SK-N-MC (cell line): ENCODE measurements at regions not wholly inside any gene's neighbourhood (a gene's known extent, or its start where the extent isn't known, plus 50 kb on each side); places are given as distances from the start of the nearest gene placed in this dataset.

Experiments
- EZH2 ChIP-seq: fragments of 200-600 bp; sonication (generic); IDR thresholded peaks from one replicate; pipeline ENCODE4 v1.6.1; 2017; ENCODE audit warnings: antibody characterized with exemption
- FOXP2 ChIP-seq: optimal IDR thresholded peaks from 2 replicates; pipeline ENCODE3; 2011; ENCODE audit warnings: mild to moderate bottlenecking, moderate library complexity; ENCODE audit not compliant: insufficient read depth; ENCODE audit errors: extremely low read length, control extremely low read depth
- POLR2AphosphoS5 ChIP-seq: IDR thresholded peaks from 2 replicates; pipeline ENCODE4 v1.6.1; 2012; ENCODE audit warnings: mild to moderate bottlenecking, low read depth, low read length, borderline replicate concordance

- TF ChIP-seq EZH2, result no peak
- no peak for TF ChIP-seq POLR2AphosphoS5
- no peak for TF ChIP-seq FOXP2
These were observed 60.4 kb upstream of the GORAB start for GRCh38 chr1:170471398-170472053.
